NCI-H2029 (cell line): ENCODE measurements at regions not wholly inside any gene's neighbourhood (a gene's known extent, or its start where the extent isn't known, plus 50 kb on each side); places are given as distances from the start of the nearest gene placed in this dataset.
A peak's percentile ranks its signal among the peaks of the same experiment; 100 is the strongest.

ENCODE experiments used
- DNase-seq: peaks from one replicate; lab custom pipeline; 2025; lab: John Stamatoyannopoulos, UW

- no peak for DNase-seq
These were observed 61.6 kb upstream of the LAPTM5 start for GRCh38 chr1:30819244-30819571.

- no peak for DNase-seq
These were observed 61.1 kb upstream of the LAPTM5 start for GRCh38 chr1:30818568-30819243.

GRCh38 chr1:30817548-30817947 is 60.0 kb upstream of the LAPTM5 start:
- DNase-seq = no peak

GRCh38 chr1:30817077-30817438 is 59.5 kb upstream of the LAPTM5 start:
- no peak for DNase-seq

GRCh38 chr1:30816211-30817076 is 58.9 kb upstream of the LAPTM5 start:
- DNase-seq = no peak

- no peak for DNase-seq
These were observed 58.0 kb upstream of the LAPTM5 start for GRCh38 chr1:30815556-30815955.

- DNase-seq = no peak
These were observed 56.7 kb upstream of the LAPTM5 start for GRCh38 chr1:30814292-30814691.

- no peak for DNase-seq
These were observed 54.5 kb upstream of the LAPTM5 start for GRCh38 chr1:30812076-30812475.

GRCh38 chr1:30811187-30811586 is 53.6 kb upstream of the LAPTM5 start:
- no peak for DNase-seq

GRCh38 chr1:30810416-30811080 is 53.0 kb upstream of the LAPTM5 start:
- DNase-seq = no peak

GRCh38 chr1:30809514-30810263 is 52.1 kb upstream of the LAPTM5 start:
- no peak for DNase-seq

GRCh38 chr1:30808067-30808662 is 50.6 kb upstream of the LAPTM5 start:
- no peak for DNase-seq

GRCh38 chr1:30807318-30808066 is 49.9 kb upstream of the LAPTM5 start:
- peak; percentile 46 for DNase-seq
